Osteoblast (primary cell): ENCODE measurements at regions not wholly inside any gene's neighbourhood (a gene's known extent, or its start where the extent isn't known, plus 50 kb on each side); places are given as distances from the start of the nearest gene placed in this dataset.

Experiments used
- DNase-seq: peaks from one replicate; pipeline ENCODE4 v3.0.0; 2011; ENCODE audit warnings: low spot score, mixed read lengths; ENCODE audit not compliant: insufficient read length; ENCODE audit errors: missing footprints
- H2AFZ ChIP-seq: 2 replicates; pipeline ENCODE4 v1.6.0; 2011; ENCODE audit warnings: mild to moderate bottlenecking, low read length
- H3K27ac ChIP-seq: 2 replicates; pipeline ENCODE4 v1.5.1; 2011; ENCODE audit warnings: mild to moderate bottlenecking, low read depth, low read length, moderate library complexity
- H3K27me3 ChIP-seq: 2 replicates; pipeline ENCODE4 v1.6.0; 2012; ENCODE audit warnings: mild to moderate bottlenecking, control low read depth, inconsistent platforms, low read length, moderate library complexity; ENCODE audit not compliant: insufficient read depth
- H3K36me3 ChIP-seq: 2 replicates; pipeline ENCODE4 v1.5.1; 2011; ENCODE audit warnings: mild to moderate bottlenecking, low read length, control low read depth, moderate library complexity; ENCODE audit not compliant: insufficient read depth
- H3K4me1 ChIP-seq: 2 replicates; pipeline ENCODE4 v1.5.1; 2011; ENCODE audit warnings: mild to moderate bottlenecking, low read length, control low read depth, moderate library complexity; ENCODE audit not compliant: insufficient read depth
- H3K4me2 ChIP-seq: 2 replicates; pipeline ENCODE4 v1.6.0; 2011; ENCODE audit warnings: mild to moderate bottlenecking, low read length; ENCODE audit not compliant: insufficient read depth
- H3K4me3 ChIP-seq: fragments of 200-600 bp; sonication (generic); 3 replicates; pipeline ENCODE4 v1.5.1; 2012; ENCODE audit warnings: mild to moderate bottlenecking, low read length, inconsistent platforms; ENCODE audit not compliant: insufficient read depth
- H3K79me2 ChIP-seq: 2 replicates; pipeline ENCODE4 v1.6.0; 2012; ENCODE audit warnings: mild to moderate bottlenecking, low read length, control low read depth, inconsistent platforms; ENCODE audit not compliant: insufficient read depth
- H3K9me3 ChIP-seq: 2 replicates; pipeline ENCODE4 v1.5.1; 2011; ENCODE audit warnings: low read depth, low read length, control low read depth
- H4K20me1 ChIP-seq: 2 replicates; pipeline ENCODE4 v1.6.0; 2012; ENCODE audit warnings: mild to moderate bottlenecking, low read length, control low read depth; ENCODE audit not compliant: insufficient read depth
- TF ChIP-seq, protein P1 (sequence below): IDR thresholded peaks from 2 replicates; pipeline ENCODE4 v1.5.1; 2011; ENCODE audit warnings: mild to moderate bottlenecking, low read depth, low read length, moderate library complexity; ENCODE audit errors: extremely low read depth

DNA sequence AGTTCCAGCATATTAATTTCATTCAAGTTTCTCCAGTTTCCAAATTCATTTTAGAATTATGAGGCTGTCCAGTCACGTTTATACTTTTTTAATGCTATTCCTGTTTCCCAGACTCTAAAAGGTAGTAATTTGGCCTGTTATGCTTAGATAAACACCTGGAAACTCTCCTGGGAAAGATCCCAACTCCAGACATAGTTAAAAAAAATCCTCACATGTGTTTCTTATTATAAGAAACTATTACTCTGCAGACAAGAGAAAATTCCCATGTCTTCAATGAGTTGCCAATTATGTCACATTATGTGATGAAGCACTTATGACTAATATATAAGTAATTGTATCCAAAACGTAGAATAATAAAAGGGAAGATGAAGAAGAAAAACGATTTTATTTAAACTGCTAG lies 137.1 kb upstream of the TMC3 start:
- DNase-seq, result no peak
- Histone ChIP-seq H3K27ac (no peak overlapping the region), H3K4me3 (no peak overlapping the region), H4K20me1 (no peaks in the 10 kb centered on the region), H3K27me3 (no peaks in the 10 kb centered on the region), H3K79me2 (no peaks in the 10 kb centered on the region), H3K9me3 (no peaks in the 10 kb centered on the region), H2AFZ (no peak overlapping the region), H3K4me1 (peaks cover 3% of the 10 kb centered on the region), H3K36me3 (no peaks in the 10 kb centered on the region), H3K4me2 (no peak overlapping the region)
- TF ChIP-seq, protein P1, sequence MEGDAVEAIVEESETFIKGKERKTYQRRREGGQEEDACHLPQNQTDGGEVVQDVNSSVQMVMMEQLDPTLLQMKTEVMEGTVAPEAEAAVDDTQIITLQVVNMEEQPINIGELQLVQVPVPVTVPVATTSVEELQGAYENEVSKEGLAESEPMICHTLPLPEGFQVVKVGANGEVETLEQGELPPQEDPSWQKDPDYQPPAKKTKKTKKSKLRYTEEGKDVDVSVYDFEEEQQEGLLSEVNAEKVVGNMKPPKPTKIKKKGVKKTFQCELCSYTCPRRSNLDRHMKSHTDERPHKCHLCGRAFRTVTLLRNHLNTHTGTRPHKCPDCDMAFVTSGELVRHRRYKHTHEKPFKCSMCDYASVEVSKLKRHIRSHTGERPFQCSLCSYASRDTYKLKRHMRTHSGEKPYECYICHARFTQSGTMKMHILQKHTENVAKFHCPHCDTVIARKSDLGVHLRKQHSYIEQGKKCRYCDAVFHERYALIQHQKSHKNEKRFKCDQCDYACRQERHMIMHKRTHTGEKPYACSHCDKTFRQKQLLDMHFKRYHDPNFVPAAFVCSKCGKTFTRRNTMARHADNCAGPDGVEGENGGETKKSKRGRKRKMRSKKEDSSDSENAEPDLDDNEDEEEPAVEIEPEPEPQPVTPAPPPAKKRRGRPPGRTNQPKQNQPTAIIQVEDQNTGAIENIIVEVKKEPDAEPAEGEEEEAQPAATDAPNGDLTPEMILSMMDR, result no peak

DNA sequence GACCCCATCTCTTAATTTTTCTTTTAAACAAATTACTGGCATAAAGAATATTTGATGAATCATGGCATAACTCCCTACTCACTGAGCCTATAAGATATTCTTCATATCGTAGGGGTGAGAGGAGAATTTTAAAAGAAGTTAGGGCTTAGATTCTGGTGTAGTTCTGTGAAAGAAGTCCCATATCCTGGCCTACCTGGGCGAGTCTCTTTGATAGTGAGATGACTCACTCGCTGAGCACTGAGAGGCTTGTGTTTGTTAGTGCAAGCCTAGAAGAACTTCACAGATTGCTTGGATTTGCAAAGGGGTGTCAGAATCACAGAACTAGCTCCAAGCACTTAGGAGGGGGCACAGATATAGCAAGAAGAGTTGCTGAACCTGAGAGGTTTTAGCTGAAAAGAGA lies 133.8 kb upstream of the TMC3 start:
- DNase-seq, result no peak
- H3K36me3 ChIP-seq, result no peaks in the 10 kb centered on the region

DNA sequence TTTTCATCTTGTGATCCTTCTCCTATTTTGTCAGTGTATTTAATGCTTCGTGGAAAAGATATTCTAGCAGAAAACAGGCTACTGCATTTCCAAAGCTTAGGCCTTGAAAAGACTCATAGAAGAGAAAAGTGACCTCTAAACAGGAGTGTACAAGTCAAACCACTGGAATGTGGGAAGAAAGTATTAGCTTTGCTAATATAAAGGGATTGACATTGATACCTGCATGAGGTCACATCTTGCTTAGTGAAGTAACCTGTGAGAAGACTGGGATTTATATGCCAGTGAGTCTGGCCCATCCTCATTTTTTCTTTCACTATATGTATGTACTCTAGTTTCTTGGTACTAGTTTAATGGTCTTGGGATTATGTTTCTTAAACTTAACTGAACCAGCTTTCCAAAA lies 132.9 kb upstream of the TMC3 start:
- H3K4me3 ChIP-seq, result no peak overlapping the region
- H3K27ac ChIP-seq, result no peak overlapping the region
- no peaks in the 10 kb centered on the region for H3K9me3 ChIP-seq
- no peaks in the 10 kb centered on the region for H4K20me1 ChIP-seq
- TF ChIP-seq, protein P1, result no peak
- H3K36me3 ChIP-seq, result no peaks in the 10 kb centered on the region
- H3K79me2 ChIP-seq, result no peaks in the 10 kb centered on the region
- H2AFZ ChIP-seq, result no peak overlapping the region
- no peak overlapping the region for H3K4me2 ChIP-seq
- H3K27me3 ChIP-seq, result no peaks in the 10 kb centered on the region
- H3K4me1 ChIP-seq, result no peaks in the 10 kb centered on the region
- no peak for DNase-seq

More for the DNA sequence above, 133.8 kb upstream of the TMC3 start:
- H3K4me3 ChIP-seq, result no peak overlapping the region
- no peaks in the 10 kb centered on the region for H3K9me3 ChIP-seq
- H3K4me2 ChIP-seq, result no peak overlapping the region
- no peak overlapping the region for H3K27ac ChIP-seq
- no peaks in the 10 kb centered on the region for H3K79me2 ChIP-seq
- no peaks in the 10 kb centered on the region for H3K27me3 ChIP-seq
- no peaks in the 10 kb centered on the region for H3K4me1 ChIP-seq
- H2AFZ ChIP-seq, result no peak overlapping the region
- TF ChIP-seq, protein P1, result no peak
- no peaks in the 10 kb centered on the region for H4K20me1 ChIP-seq

DNA sequence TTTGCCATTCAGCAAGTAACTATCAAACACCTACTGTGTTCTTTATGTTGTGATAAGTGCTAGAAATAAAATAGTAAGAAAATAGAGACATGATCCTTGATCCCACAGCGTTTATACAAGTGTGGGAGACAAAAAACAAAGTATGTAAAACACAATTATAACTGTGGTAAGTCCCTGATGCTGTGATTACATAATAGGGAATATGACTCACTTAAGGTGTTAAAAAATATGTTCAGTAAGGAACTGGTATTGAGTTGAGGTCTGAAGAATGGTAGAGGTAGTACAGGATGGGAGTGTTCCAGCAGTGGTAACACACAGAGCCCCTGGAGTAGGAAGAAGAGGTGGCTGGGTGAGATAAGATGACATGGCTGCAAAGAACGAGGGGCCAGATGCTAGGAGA lies 132.1 kb upstream of the TMC3 start:
- H3K4me3 ChIP-seq, result no peak overlapping the region
- no peak for DNase-seq
- no peak overlapping the region for H3K27ac ChIP-seq
- H3K27me3 ChIP-seq, result no peaks in the 10 kb centered on the region
- no peaks in the 10 kb centered on the region for H3K36me3 ChIP-seq
- no peak overlapping the region for H2AFZ ChIP-seq
- TF ChIP-seq, protein P1, result no peak
- H3K4me2 ChIP-seq, result no peak overlapping the region
- H3K79me2 ChIP-seq, result no peaks in the 10 kb centered on the region
- H3K4me1 ChIP-seq, result no peaks in the 10 kb centered on the region
- no peaks in the 10 kb centered on the region for H4K20me1 ChIP-seq
- H3K9me3 ChIP-seq, result no peaks in the 10 kb centered on the region
